HepG2 (cell line): ENCODE measurements at regions not wholly inside any gene's neighbourhood (a gene's known extent, or its start where the extent isn't known, plus 50 kb on each side); places are given as distances from the start of the nearest gene placed in this dataset.

ENCODE experiments used
- BATF2 ChIP-seq: sonication (generic); formaldehyde crosslinking; IDR thresholded peaks from 2 replicates; pipeline ENCODE4 v1.8.0; 2022; ENCODE audit warnings: mild to moderate bottlenecking, missing genetic modification reagents, moderate library complexity
- EZH2 ChIP-seq: conservative IDR thresholded peaks from 2 replicates; pipeline ENCODE4 v1.6.1; 2012; ENCODE audit warnings: mild to moderate bottlenecking, low read depth, low read length, moderate library complexity
- HNF4G ChIP-seq, 2 experiments: sonication (generic) in 1 of 2; formaldehyde crosslinking in 1 of 2; IDR thresholded peaks; 2 replicates each; pipeline versions ENCODE4 v1.4.0 to v1.6.1; 2011 to 2020; ENCODE audit warnings: borderline replicate concordance in 2 of 2, low read depth in 2 of 2, mild to moderate bottlenecking in 2 of 2, low read length in 1 of 2, missing genetic modification reagents in 1 of 2, moderate library complexity in 1 of 2
- IKZF5 ChIP-seq: IDR thresholded peaks from 2 replicates; pipeline ENCODE4 v1.6.1; 2018; ENCODE audit warnings: missing genetic modification reagents, mild to moderate bottlenecking, missing compliant biosample characterization
- RARA ChIP-seq: IDR thresholded peaks from 2 replicates; pipeline ENCODE4 v1.6.1; 2016; ENCODE audit warnings: missing genetic modification reagents, missing compliant biosample characterization
- SNAPC4 ChIP-seq: sonication (generic); formaldehyde crosslinking; IDR thresholded peaks from 2 replicates; pipeline ENCODE4 v1.4.0; 2020; ENCODE audit warnings: mild to moderate bottlenecking, missing genetic modification reagents
- UBTF ChIP-seq: sonication (generic); formaldehyde crosslinking; IDR thresholded peaks from 2 replicates; pipeline ENCODE4 v1.4.0; 2020; ENCODE audit warnings: mild to moderate bottlenecking, missing genetic modification reagents
- ZBTB7B ChIP-seq: sonication (generic); formaldehyde crosslinking; IDR thresholded peaks from 2 replicates; pipeline ENCODE4 v1.4.0; 2020; ENCODE audit warnings: missing genetic modification reagents
- ZMYM3 ChIP-seq: sonication (generic); formaldehyde crosslinking; IDR thresholded peaks from 2 replicates; pipeline ENCODE4 v1.5.1; 2020; ENCODE audit warnings: mild to moderate bottlenecking, missing genetic modification reagents
- ZMYM4 ChIP-seq: sonication (generic); formaldehyde crosslinking; IDR thresholded peaks from 2 replicates; pipeline ENCODE4 v1.8.1; 2023; ENCODE audit warnings: mild to moderate bottlenecking, missing genetic modification reagents
- ZNF253 ChIP-seq: sonication (generic); formaldehyde crosslinking; IDR thresholded peaks from 2 replicates; pipeline ENCODE4 v1.8.0; 2022; ENCODE audit warnings: mild to moderate bottlenecking, missing genetic modification reagents, borderline replicate concordance
- ZNF350 ChIP-seq: sonication (generic); formaldehyde crosslinking; IDR thresholded peaks from 2 replicates; pipeline ENCODE4 v1.4.0; 2020; ENCODE audit warnings: mild to moderate bottlenecking, low read depth, missing genetic modification reagents, borderline replicate concordance
- ZNF652 ChIP-seq: IDR thresholded peaks from 2 replicates; pipeline ENCODE4 v1.6.1; 2016; ENCODE audit warnings: low read depth, borderline replicate concordance
- ZNF687 ChIP-seq: sonication (generic); formaldehyde crosslinking; IDR thresholded peaks from 2 replicates; pipeline ENCODE4 v1.5.1; 2020; ENCODE audit warnings: mild to moderate bottlenecking, missing genetic modification reagents, moderate library complexity
- ZNF772 ChIP-seq: sonication (generic); formaldehyde crosslinking; IDR thresholded peaks from 2 replicates; pipeline ENCODE4 v1.5.0; 2020; ENCODE audit warnings: mild to moderate bottlenecking, missing genetic modification reagents

- TF ChIP-seq BATF2 (no peak), ZNF687 (peak; percentile 90), RARA (peak; percentile 74), ZNF253 (peak; percentile 18; the same call in 1 of the 2 replicates), IKZF5 (peak; percentile 91; the same call in 1 of the 2 replicates), UBTF (CRISPR knock-in tag) (peak; percentile 54; the same call in 1 of the 2 replicates), ZNF652 (CRISPR knock-in tag) (peak; percentile 91), EZH2 (no peak), SNAPC4 (CRISPR knock-in tag) (no peak), ZMYM3 (CRISPR knock-in tag) (peak; percentile 73), ZMYM4 (peak; percentile 96), ZNF772 (CRISPR knock-in tag) (peak; percentile 54; the same call in 1 of the 2 replicates), HNF4G (IDR thresholded peaks at IDR 0.05; ENCODE audit: borderline replicate concordance, low read depth, low read length) (peak; percentile 80), HNF4G (CRISPR knock-in tag; IDR thresholded peaks at IDR 0.05; ENCODE audit: borderline replicate concordance, low read depth) (peak; percentile 77; the same call in 1 of the 2 replicates), ZNF350 (CRISPR knock-in tag) (peak; percentile 62; the same call in 1 of the 2 replicates), ZBTB7B (peak; percentile 82)
Measured at GRCh38 chr13:34011552-34012085, 193.7 kb downstream of the RFC3 start (continued).
